GM19328 (cell line): ENCODE measurements at regions not wholly inside any gene's neighbourhood (a gene's known extent, or its start where the extent isn't known, plus 50 kb on each side); places are given as distances from the start of the nearest gene placed in this dataset.

Experiments used
- ATAC-seq: cut with Tn5 transposase; IDR thresholded peaks from one replicate; pipeline ENCODE4 v1.9.1; 2021; ENCODE audit warnings: mild to moderate bottlenecking, moderate library complexity; ENCODE audit not compliant: unreplicated experiment

DNA sequence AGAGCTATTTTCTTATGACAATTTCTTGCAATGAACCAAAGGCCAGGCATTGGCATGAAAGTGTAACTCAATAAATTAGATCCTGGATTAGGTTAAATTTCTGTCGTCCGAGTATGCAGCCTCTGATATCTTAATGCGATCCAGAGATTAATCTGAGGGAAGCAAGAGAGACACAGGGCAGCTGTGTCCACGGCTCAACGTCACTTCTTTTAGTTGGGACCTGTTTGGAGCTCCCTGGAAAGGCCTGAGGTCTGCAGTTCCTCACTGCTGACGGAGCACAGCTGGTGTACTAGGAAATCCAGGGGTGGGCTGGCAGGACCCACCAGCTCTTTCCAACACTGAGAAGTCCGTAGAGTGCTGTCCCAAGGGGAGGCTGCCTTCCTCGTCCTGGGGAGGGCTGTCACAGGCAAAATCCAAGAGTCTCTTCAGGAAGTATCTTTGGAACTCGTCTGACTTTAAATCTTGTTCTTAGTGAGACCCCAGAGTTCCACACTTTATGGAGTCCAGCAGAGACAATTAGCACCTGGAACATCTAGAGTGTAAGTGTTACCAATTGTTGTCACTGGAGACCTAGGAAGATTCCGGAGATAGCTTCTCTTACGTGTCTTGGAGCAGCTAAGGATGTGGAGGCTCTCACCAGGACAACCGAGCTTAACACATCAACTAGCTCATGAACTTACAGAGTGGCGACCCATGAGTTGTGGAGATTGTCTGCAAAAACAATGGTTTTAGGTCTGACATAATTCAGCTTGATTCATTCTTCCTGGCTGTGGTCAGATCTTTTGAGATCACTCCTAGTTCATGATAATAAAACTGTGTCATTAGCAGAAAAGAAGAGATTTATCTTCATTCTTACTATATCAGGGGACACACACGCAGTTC, 173.7 kb downstream of the ACKR3 start:
- no peak for ATAC-seq

GRCh38 chr2:236743921-236744280, 174.3 kb downstream of the ACKR3 start:
- ATAC-seq, result no peak

- no peak for ATAC-seq
These were observed 174.7 kb downstream of the ACKR3 start for GRCh38 chr2:236744281-236744705.

GRCh38 chr2:236744716-236745115, 175.1 kb downstream of the ACKR3 start:
- ATAC-seq, result no peak

- no peak for ATAC-seq
These were observed 176.0 kb downstream of the ACKR3 start for GRCh38 chr2:236745420-236746210.

- no peak for ATAC-seq
These were observed 177.2 kb downstream of the ACKR3 start for GRCh38 chr2:236746833-236747232.

DNA sequence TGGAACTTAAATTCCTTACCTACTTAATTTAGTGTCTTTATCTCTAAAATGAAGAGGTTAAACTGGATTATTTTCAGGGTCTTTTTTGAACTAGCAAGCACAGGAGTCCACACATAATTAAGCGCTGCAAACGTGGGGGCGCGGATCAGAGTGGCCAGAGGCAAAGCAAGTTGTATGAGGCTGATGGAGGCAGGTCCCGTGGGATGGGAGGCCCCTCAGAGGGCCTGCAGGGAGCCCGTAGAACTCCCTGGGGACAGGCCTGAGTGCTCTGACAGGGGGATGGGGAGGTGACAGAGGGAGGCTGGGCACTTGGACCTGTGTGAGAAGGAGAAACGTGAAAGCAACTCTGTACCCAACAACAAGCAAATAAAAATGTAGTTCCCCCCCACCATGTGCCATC, 177.8 kb downstream of the ACKR3 start:
- ATAC-seq, result no peak

- no peak for ATAC-seq
These were observed 178.3 kb downstream of the ACKR3 start for GRCh38 chr2:236747925-236748324.

GRCh38 chr2:236748385-236748784, 178.8 kb downstream of the ACKR3 start:
- ATAC-seq, result no peak

- no peak for ATAC-seq
These were observed 179.2 kb downstream of the ACKR3 start for GRCh38 chr2:236748801-236749200.

GRCh38 chr2:236749346-236749745, 179.7 kb downstream of the ACKR3 start:
- no peak for ATAC-seq

- no peak for ATAC-seq
These were observed 182.5 kb downstream of the ACKR3 start for GRCh38 chr2:236752096-236752495.

DNA sequence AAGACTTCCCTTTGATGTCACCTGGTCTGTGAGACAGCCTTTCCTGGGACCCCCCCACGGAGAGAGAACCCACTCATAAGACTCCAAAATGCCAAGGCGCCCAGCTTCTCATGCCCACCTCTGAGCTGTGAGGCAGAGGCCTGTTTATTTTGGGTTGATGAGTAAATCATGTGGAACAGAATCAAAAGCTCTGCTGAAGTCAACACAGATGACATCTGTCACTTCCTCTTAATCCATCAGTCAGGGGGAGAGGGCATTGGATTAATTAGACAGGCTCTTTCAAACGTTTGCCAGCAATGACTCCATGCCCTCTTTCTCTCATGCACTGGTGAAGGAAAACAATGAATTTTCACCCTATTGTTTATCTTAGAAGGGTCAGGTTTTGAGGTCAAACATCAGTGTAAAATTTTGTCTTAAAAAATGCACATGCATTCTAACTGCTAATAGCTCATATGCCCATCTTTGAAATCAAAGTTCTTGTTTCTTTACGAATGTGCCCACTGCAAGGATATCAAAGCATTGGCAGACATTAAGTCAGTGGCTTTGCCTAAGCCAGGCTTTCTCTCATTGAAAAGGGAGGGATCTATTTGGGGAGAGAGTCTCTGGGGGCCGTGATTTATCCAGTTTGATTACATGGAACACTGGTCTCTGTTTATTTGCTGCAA, 184.1 kb downstream of the ACKR3 start:
- ATAC-seq, result no peak

DNA sequence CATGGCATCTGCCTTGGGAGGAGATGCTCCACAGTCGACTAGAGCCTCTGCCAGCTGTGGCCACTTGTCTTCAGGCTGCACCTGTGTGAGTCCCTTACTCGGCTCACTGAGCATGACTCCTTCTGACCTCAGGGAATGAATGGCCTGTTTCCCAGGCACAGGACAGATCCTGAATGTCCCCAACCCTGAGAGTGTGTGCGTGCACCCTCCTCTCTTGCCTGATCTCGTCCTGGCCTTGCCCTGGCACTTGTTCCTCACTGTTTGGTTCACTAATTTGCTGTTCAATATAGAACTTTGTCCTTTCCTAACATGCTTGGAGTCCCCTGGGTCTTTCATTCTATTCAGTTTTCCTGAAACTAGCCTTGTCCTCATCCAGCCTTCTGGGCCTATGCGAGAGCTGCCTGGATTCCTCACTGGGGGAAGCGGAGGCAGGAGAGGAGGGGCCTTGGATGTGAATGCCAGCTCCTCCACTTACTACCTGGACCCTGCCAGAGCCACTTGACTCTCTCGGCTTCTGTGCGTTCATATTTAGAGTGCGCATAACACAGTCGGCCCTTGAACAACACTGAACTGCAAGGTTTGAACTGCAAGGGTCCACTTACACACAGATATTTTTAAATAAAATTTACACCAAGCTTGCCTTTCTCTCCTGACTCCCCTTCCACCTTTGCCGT, 184.8 kb downstream of the ACKR3 start:
- no peak for ATAC-seq

DNA sequence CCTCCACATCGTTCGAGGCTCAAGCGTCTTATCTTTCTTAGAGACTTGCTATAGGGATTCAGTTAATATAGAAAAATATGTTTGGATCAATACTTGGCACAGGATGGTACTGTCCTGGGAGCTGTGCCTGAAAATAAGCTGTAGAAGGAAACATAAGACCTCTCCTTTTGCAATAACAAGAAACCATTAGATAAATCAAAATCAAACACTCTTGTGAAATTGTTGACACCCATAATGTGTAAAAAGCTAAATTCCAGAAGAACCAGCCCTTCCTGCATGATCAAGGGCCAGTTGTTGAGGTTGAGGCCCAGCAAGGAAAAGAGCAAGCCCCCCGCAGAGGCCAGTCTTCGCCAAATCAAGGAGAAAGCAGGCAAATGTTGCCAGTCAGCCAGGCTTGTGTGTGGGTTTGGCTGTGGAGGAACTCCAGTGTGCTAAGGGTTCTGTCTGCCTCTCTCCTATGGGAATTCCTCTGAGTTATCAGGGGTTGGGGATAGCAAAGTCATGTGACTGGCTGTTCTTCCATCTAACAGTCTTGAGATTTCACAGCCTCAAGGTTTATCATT, 185.7 kb downstream of the ACKR3 start:
- ATAC-seq, result no peak

GRCh38 chr2:236758406-236758805, 188.8 kb downstream of the ACKR3 start:
- no peak for ATAC-seq

DNA sequence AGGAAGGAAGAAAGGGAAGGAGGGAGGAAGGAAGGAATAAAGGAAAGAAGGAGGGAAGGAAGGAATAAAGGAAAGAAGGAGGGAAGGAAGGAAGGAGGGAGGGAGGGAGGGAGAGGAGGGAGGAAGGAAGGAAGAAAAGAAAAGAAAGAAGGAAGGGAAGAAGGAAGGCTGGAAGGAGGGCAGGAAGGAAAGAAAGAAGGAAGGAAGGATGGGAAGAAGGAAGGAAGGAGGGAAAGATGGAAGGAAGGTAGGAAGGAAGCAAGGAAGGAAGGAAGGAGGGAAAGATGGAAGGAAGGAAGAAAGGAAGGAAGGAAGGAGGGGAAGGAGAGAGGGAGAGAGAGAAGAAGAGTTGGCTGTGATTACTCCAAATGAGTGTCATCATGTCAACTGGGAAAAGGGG, 190.6 kb downstream of the ACKR3 start:
- ATAC-seq, result no peak

DNA sequence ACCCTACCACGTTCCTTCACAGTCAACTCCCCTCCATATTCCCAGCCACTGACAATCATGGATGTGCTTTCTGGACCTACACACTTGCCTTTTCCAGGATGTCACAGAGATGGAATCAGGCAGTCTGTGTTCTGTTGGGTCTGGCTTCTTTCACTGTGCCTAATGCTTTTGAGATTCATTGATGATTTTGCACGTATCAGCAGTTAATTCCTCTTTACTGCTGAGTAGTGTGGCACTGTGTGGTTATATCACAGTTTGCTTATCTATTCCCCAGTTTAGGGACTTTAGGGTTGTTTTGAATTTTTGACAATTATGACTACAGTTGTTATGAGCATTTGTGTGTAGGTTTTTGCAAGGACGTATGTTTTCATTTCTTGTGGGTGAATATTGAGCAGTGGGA, 191.7 kb downstream of the ACKR3 start:
- ATAC-seq, result no peak

DNA sequence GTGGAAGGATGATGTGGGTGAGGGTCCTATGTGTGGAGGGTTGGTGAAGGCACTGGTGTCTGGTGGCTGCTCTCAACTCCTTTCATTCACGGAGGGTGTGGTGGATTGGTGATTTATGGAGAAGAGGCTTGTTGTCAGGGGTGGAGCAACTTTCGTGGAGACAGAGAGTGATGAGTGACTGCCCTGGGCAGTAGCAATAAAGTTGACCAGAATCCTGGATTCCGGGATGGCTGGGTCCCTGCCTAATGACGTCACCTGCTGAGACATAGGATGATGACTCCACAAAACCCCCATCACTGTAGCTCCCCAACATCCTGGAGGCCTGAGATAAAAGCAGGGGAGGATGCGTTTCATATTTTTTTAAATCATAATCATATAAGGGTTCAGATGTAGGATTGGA, 193.0 kb downstream of the ACKR3 start:
- ATAC-seq, result no peak

DNA sequence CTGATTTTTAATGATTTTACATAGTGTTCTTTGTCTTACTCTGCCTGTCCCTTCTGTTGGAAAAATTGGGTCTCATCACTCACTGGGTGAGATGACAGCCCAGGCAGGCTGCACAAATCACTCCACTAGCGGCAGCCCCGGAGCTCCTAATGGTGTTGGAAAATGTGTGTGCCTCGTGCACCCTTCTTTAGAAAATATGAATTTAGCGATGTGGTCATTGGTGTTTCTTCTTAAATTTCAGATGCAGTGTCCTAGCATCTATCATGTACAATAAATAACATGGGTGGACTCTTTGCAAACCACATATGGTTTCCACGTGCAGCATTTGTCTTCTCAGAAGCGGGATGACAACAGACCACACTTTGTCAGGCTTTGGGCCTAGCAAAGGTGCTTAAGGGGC, 194.2 kb downstream of the ACKR3 start:
- ATAC-seq, result no peak

DNA sequence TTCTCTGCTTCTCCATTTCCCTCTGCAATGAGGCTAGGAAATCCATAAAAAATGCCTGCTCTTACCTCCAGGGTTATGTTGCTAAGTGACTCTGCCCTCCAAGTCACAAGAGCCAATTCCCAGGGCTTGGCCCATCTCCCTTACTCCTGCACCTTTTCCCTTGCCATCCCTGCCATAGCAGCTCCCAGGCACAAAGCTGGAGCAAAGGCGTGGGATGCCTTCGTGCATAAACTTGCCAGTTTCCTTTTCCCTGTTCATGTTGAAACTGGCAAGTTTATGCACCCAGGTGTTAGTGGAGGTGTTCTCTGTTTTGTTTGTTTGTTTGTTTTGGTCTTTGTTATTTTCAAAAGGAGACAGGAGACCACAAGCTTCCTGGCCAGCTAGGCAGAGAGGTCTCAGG, 195.1 kb downstream of the ACKR3 start:
- no peak for ATAC-seq
